ENCODE measurements at regions not wholly inside any gene's neighbourhood (a gene's known extent, or its start where the extent isn't known, plus 50 kb on each side); places are given as distances from the start of the nearest gene placed in this dataset.
"Not testable (repeated sequence)": the region's sequence is repeated elsewhere in the genome, so short reads cannot be mapped to it uniquely, and the experiment has no call there.

DNA sequence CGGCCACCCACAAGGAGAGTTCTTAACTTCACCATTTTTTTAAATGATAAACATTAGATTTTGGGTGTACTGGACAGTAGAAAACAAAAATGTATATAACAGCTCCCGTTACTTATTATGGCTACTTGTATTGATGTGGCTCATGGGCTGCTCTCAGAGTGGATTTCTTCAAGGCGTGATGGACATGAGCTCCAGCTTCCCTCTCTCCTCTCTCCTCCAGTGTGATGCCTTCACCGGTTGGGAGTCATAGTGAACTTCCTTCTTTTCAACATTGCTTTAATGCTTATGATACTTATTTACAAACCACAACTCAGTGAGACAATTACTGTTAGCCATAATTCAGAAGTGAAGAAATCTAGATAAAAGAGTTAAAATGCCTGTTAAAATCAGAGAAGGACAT lies 515.2 kb downstream of the RNF144A start:
- no peak for DNase-seq

DNA sequence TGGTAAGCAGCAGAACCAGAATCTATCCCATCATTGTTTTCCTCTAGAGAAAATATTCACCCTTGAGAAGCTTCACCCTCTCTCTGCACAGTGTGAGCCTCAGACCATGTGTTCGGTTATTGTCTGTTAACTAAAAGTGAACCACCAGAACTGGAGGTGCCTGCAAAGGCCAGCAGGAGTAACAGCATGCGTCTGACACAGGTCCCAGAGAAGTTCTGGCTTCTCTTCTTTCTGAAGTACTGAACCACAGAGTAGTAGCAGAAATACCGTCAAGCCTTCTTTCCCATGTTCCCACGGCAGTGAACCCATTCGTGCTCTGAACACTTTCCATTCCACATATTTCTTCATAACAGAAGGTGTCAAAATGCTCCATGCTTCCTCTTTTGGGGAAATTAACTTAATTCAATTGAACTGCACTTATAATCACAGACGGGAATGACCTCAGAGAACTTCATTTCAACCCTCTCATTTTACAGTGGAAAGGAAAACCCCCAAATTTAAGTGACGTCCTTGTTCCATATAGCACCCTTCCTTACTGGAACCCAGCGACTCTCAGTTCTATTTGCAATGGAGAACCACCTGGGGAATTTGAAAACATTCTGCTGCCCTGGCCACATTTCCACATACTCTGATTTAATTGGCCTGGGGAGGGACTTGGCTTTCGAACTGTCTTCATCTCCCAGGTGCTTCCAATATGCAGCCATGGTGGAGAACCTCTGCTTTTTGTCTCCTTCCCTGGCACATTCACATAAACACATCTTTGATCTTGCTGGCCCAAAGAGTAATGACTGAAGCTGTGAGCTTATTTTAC lies 519.1 kb downstream of the RNF144A start:
- no peak for DNase-seq

DNA sequence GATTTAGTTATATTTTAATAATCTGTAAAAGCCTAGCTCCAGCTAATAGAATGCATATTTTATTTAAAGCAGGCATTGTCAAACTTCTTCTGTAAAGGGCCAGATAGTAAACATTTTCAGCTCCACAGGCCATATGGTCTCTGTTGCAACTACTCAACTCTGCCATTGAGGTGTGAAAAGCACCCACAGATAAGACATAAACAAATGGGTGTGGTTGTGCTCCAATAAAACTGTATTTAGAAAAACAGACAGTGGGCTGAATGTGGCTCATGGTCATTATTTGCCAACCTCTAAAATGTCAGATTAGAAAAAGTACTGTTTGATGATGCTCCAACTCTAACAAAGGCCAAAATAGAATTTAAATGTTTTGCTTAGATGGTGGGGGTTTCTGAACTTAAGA lies 519.9 kb downstream of the RNF144A start:
- no peak for DNase-seq

DNA sequence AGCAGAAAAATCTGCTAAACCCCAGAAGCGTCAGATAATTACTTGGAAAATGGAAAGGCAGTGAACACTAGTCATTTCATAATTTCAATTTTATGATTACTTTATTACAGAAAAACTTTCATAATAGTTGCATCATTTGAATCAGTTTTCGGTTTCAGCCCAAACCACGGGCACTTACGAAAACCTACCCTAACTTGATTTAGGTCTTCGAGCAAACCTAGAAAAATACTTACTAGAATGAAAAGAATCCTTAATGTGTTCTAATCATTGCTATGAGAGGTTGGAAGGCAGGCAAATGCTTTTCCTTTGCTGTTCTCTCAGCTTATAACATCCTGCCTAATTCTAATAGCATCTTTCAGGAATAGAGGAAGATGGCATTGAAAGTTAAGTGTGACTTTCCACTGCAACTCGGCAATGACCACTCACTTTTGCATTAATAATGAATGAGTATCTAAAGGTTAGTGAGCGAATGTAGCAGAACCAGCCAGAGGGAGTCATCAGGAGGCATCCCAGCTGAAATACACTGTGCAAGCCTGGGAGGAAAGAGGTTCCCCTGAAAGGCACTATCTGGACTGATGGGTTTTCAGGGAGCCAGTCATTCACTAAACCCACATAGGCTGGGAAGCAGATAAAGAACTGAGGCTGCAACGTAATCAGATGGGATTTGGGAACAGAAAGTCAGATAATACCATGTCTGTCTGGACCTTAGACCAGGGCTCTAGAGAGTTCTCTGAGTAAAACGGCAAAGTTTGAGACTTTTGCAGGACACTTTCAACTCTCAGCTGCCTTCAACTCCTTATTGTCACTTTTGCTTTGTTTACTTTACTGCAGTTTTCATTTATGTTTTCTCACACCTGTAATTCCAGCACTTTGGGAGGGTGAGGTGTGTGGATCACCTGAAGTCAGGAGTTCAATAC lies 520.8 kb downstream of the RNF144A start:
- DNase-seq: no peak

DNA sequence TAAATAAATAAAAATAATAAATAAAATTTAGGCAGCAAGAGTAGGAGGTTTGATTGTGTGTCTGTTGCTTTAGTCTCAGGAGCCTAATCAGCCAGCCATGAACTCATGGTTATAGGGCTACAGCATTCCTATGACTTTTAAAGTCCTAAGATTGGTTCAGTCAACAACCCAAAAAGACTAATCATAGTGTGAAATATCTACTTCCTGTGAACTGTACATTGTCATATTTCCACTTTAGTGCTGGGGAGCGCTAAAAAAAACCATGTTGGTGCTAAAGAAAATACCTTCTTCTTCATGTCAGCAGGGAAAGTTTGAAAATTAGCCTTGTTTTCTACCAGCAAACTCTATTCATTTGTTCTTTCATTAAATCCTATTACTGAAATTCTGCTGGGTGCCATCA lies 521.6 kb downstream of the RNF144A start:
- DNase-seq: no peak

DNA sequence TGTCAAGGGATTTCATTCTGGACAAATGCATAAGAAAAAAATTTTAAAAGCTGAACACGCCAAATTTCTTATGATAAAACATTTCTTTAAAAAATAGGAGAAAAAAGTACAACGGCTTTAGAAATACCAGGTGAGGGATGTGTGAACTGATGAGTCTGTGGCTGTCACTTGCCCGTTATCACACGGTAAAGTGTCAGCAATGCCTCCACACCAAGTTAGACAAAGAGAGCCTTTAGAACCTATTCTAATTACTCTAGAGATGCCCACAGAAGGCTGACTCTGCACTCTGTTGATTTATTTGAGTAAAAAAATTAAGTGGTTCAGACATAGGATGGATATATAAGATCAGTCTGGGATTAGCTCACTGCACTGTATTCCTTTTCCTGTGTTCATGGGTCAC lies 523.8 kb downstream of the RNF144A start:
- DNase-seq: no peak

DNA sequence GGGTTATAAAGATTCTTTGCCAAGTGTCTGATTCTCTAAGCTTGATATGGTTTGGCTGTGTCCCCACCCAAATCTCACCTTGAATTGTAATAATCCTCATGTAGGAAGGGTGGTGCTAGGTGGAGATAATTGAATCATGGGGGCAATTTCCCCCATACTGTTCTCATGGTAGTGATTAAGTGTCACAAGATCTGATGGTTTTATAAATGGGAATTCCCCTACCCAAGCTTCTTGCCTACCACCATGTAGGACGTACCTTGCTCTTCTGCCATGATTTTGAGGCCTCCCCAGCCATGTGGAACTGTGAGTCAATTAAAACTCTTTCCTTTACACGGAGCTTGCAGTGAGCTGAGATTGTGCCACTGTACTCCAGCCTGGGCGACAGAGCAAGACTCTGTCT lies 524.6 kb downstream of the RNF144A start:
- DNase-seq: not testable (repeated sequence)

DNA sequence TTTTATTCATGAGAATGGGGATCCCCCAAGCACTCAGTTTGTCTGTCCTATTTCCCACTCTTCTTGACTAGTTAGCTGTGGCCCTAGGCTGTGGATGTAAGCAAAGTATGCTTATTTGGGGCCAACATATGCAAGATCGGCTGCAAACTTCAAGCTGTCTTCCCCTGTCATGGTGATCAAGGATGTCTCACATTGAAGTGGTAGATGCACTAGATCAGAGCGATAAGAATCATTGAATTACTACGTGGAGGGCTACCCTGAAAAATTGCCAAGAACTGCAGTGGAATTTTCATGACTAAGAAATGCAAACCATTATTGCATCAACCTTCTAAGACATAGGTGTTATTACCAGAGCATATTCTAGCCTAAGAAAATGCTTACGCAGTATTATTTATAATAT lies 527.4 kb downstream of the RNF144A start:
- no peak for DNase-seq

DNA sequence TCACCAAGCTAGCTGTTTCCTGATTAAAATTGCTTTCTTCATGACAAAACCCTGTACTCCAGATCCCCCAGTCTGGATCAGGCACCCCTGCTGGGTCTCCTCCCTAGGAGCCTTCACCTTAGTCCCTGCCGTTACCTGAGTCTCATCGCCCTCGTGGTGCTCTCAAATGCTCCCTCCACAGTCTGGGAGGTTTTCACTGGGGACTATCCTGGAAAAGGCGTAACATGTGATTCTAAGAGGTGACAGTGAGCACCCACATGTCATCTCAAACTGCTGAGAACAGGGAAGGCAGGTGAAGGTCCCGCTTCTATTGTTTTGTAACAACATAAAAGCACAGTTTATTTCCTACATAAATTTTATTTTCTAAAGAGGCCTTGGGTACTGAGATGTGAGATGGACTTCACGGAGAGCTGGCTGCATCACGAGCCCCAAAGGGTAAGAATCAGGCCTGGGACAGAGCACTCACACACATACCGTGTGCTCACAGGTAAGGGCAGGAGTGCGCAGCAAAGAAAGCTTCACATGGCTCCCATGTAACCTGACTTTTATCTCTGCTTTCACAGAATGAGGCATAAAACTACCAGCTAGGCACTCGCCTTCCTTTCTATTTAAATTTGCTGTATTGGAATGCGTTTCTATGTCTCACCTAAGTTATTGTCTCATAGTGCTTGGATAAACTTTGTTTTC lies 531.5 kb downstream of the RNF144A start:
- DNase-seq: no peak

DNA sequence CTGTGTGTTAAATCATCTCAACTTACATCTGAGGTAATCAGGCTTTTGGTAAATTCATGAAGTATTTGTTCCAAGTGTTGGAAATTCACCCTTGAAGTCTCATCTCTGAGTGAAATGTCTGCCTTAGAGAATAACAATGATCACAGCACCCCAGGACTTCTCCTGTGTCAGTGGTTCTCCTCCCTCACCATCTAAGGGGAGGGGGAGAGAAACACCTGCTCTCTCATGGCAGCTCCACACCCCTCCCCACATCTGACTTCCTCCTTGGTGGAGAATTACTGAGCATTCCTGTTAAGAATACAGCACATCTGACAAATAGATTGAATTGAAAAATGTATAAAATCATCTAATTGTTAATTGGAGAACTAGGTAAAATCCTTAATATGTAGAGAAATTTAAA lies 532.1 kb downstream of the RNF144A start:
- no peak for DNase-seq

DNA sequence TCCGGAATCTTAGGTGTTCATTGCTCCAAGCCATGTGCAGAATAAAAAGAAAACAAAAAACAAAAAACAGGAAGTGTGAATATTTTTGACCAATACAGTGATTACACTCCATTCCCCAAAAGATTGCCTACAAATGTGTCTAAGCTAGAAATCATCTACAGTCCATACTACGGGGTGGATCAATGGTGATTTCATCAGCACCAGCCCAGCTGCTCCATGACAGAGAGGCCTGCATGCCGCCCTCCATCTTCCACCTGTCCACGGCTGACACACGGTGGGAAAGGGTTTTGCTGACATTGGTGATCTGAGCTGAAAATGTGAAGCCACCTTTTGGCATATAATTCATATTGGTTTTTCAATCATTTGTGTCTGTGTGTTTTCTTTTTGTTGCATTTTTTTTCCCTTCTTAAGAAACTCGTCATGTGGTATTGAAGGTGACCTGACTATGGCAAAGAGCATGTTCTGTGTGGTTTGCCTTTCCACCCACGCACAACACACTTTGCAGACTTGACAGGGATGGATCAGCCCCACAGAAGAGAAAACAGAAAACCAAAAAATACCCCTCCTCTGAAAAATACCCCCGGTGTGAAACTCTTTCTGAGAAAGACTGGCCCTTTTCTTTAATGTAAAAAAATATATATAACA lies 533.1 kb downstream of the RNF144A start:
- DNase-seq: peak; percentile 61 to 64

DNA sequence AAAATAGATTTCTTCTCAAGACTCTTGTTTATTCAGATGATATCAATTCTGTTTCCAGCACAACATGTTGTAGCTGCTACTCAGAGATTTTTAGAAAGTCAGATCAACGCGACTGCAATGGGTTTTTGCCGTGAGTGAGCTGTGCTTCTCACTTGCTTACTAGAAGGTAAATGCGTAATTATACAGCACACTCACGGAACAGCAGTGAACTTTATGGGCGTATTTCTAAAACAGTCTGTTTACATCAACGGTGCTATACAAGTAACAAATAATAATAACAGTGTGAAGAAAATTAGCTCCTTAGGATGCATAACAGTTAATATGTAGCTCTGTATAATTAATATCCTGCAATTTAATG lies 533.6 kb downstream of the RNF144A start:
- peak in 1 of 2 donors; percentile 28 for DNase-seq

DNA sequence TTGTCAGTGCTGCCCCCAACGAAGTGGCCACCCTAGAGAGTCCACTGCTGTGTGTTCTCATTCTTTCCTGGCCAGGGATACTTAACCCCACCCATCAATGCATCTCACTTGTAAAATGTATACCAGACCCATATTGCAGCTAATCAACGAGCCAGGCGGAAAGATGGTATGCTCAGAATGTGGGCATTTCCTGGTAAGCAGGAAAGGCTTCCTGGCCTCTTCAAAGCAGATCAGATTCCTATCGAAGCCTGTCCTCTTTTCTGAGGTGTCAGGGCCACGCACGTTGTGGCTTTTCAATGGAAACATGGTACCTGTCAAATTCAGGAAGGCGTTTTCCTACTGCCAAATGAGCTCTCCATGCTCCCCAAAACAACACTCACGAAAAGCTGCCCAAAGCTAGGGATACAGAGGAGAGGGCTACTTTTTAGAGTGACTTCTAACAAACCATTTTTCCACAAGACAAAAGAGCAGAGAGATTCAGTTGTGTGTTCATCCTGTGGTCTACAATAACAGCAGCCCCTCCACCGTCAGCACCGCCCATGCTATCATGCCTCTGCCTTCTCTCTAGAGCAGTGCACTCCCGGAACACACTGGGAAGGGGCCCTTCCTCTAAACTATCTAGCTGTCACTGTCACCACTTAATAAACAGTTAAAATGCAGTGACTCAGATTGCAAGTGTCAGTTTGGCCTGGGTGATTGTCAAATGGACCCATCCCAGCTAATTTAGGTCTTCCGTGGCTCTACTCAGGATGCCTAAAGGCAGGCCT lies 535.1 kb downstream of the RNF144A start:
- peak in 1 of 2 donors; percentile 38 for DNase-seq

DNA sequence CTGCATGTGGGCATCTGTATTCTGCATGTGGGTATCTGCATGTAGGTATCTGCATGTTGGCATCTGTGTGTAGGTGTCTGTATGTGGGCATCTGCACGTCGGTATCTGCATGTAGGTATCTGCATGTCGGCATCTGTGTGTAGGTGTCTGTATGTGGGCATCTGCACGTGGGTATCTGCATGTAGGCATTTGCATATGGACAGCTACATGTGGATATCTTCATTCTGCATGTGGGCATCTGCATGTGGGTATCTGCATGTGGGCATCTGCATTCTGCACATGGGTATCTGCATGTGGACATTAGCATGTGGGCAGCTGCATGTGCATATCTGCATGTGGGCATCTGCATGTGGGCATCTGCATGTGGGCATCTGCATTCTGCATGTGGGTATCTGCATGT lies 537.4 kb downstream of the RNF144A start:
- DNase-seq: no peak

DNA sequence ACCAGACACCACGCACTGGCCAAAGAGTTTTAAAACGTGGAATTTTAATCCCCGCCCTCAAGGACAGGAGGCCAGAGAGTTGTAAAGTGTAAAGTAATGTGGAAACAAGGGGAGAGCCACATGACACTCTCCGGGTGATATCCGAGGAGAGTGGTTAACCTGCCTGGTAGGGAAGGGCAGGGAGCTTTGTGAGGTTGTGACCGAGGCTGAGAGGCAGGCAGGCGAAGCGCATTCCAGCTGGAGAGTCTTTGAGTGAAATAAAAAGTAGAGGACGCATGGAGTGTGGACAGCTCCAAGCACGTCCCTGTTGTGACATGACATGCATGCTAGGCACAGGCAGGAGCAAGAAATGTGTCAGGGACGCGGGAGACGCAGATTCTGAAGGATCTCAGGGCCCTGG lies 539.5 kb downstream of the RNF144A start:
- DNase-seq: no peak

DNA sequence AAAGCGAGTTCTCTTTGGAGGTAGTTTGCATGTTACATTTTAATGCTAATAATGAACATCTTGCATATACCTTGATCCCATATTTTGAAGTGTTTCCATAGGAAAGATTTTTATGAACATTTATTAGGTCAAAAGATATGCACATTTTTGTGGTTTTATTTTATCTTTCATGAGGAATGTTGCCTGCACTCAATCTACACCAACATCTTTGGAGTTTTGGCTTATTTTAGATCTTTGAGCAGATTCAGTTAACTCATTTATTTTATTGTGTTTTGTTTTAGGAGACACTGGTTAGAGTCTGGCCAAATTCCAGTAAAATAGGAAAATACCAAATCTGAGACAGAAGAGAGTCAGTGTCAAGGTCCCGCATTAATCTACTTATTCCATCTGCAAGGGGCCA lies 540.9 kb downstream of the RNF144A start:
- DNase-seq: no peak

DNA sequence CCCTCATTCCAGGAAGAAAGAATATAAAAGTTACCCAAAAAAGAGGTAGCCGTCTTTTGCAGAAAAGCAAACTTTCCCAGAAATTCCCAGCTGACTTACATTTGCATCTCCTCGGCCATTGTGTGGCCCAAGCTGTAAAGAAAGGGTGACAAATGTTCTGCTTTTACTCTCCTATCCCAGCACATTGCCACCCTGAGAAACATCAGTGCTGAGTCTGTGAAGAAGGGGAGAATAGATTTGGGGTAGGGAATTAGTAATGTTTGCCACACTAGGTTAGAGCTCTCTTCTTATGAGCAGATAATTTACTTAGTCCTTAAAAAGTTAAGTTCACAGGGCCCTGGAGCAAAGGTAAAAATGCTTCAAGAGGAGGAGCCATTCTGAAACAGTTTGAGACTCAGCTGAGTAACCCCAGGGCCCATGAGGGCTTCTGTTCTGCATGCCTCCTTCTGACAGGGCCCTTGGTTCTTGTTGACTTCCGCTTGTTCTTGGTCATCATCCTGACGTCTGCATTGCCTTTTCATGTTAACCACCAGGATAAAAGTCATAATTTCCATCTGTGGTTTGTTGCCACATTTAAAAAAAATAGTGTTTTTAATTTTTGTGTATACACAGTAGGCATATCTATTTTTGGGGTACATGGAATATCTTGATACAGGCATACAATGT lies 550.7 kb downstream of the RNF144A start:
- peak; percentile 21 to 55 for DNase-seq

DNA sequence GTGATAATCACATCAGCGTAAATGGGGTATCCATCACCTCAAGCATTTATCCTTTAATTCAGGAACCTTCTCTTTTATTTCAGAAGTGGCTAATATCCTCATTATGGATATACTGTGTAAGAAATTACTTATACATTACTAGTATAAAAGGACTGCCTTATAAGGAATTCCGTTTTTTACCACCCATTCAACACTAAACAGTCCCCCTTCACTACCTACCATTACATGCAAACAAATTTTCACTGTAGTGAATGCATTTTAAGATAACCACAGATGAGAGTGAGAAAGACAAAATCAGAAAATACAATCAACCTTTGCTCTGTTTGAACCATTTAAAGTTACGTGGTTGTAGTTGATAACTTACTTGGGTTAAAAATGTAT lies 551.2 kb downstream of the RNF144A start:
- no peak for DNase-seq

DNA sequence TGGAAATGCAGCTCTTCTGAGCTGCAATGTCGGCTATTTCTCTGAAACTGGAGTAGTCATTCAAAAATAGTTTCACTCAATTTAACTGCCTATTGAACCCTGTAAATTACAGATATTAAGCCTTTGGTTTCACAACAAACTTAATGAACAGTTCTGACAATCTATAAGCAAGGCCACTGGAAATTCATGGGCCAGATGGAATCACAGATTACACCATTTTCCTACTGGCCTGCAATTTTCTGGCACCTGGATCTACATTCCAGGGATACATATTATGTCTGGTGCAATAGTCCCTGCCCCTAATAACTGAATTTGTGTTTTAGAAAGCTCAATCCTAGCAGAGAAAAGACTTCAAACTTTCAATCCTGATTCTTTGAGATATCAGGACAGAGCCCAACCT lies 551.7 kb downstream of the RNF144A start:
- DNase-seq: no peak

DNA sequence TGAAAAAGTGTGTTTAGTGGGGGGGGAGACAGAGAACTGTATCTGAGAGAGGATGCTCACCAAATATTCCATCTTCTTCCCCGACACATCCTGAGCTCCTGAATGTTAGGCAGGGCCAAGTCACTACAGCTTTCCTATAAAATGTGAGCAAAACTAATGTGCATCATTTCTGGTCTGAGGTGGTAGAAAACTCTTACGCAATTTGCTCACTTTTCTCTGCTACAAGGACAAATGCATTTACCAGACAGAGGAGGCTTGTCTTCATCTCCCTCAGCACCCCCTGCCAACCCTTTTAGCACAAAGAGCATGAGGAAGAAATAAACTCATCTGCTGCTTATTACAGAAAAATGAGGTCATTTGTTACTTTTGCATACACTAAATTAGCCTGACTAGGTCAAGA lies 554.0 kb downstream of the RNF144A start:
- DNase-seq: no peak

DNA sequence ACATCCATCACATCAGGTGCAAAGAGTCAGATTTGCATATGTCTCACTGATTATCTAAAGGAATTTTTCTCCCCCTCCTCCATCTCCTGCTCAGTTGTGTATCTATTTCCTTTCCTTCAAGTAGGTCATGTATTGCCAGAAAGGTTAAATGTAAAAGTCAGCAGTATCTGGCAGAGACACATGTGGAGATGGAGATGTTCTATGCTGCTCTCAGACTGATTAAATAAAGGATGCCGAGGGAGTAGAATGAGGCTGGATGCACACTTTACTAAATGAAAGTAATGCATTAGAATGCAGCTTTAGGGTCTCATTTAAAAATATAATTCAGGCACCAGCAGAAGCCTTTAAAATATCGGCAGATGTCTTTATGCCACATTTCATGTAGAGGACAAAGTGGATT lies 555.3 kb downstream of the RNF144A start:
- no peak for DNase-seq
